ENCODE measurements at regions not wholly inside any gene's neighbourhood (a gene's known extent, or its start where the extent isn't known, plus 50 kb on each side); places are given as distances from the start of the nearest gene placed in this dataset.

DNA sequence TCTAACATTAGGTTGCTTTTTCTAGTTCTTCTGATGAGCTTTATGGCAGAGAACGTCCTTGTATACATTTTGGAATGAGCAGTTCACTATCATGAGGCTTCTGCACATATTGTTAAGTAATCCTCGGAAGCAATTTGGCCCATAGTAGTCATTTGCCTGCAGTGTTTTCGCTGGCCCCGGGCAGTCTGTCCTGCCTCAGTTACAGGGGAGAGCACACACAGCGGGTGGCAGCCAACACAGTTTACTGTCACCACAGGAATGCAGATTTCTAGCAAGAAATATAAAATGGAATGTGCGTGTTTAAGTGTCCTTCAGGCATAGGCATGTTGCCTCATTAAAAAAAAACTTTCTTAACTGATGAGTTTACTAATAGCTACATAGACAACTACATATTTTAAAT is 71.5 kb upstream of the GJB6 start:
- no peak for TF ChIP-seq NR1H2 (CRISPR knock-in tag; IDR thresholded peaks at IDR 0.05)
- no peak for TF ChIP-seq ETV6 (CRISPR knock-in tag; IDR thresholded peaks at IDR 0.05)
- TF ChIP-seq, protein P1, sequence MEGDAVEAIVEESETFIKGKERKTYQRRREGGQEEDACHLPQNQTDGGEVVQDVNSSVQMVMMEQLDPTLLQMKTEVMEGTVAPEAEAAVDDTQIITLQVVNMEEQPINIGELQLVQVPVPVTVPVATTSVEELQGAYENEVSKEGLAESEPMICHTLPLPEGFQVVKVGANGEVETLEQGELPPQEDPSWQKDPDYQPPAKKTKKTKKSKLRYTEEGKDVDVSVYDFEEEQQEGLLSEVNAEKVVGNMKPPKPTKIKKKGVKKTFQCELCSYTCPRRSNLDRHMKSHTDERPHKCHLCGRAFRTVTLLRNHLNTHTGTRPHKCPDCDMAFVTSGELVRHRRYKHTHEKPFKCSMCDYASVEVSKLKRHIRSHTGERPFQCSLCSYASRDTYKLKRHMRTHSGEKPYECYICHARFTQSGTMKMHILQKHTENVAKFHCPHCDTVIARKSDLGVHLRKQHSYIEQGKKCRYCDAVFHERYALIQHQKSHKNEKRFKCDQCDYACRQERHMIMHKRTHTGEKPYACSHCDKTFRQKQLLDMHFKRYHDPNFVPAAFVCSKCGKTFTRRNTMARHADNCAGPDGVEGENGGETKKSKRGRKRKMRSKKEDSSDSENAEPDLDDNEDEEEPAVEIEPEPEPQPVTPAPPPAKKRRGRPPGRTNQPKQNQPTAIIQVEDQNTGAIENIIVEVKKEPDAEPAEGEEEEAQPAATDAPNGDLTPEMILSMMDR (IDR thresholded peaks at IDR 0.05) = no peak
- TF ChIP-seq, protein P2, sequence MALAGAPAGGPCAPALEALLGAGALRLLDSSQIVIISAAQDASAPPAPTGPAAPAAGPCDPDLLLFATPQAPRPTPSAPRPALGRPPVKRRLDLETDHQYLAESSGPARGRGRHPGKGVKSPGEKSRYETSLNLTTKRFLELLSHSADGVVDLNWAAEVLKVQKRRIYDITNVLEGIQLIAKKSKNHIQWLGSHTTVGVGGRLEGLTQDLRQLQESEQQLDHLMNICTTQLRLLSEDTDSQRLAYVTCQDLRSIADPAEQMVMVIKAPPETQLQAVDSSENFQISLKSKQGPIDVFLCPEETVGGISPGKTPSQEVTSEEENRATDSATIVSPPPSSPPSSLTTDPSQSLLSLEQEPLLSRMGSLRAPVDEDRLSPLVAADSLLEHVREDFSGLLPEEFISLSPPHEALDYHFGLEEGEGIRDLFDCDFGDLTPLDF (CRISPR knock-in tag; IDR thresholded peaks at IDR 0.05) = no peak
- TF ChIP-seq, protein P3, sequence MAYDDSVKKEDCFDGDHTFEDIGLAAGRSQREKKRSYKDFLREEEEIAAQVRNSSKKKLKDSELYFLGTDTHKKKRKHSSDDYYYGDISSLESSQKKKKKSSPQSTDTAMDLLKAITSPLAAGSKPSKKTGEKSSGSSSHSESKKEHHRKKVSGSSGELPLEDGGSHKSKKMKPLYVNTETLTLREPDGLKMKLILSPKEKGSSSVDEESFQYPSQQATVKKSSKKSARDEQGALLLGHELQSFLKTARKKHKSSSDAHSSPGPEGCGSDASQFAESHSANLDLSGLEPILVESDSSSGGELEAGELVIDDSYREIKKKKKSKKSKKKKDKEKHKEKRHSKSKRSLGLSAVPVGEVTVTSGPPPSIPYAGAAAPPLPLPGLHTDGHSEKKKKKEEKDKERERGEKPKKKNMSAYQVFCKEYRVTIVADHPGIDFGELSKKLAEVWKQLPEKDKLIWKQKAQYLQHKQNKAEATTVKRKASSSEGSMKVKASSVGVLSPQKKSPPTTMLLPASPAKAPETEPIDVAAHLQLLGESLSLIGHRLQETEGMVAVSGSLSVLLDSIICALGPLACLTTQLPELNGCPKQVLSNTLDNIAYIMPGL (CRISPR knock-in tag; IDR thresholded peaks at IDR 0.05) = no peak
- TF ChIP-seq, protein P4, sequence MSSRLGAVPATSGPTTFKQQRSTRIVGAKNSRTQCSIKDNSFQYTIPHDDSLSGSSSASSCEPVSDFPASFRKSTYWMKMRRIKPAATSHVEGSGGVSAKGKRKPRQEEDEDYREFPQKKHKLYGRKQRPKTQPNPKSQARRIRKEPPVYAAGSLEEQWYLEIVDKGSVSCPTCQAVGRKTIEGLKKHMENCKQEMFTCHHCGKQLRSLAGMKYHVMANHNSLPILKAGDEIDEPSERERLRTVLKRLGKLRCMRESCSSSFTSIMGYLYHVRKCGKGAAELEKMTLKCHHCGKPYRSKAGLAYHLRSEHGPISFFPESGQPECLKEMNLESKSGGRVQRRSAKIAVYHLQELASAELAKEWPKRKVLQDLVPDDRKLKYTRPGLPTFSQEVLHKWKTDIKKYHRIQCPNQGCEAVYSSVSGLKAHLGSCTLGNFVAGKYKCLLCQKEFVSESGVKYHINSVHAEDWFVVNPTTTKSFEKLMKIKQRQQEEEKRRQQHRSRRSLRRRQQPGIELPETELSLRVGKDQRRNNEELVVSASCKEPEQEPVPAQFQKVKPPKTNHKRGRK (CRISPR knock-in tag; IDR thresholded peaks at IDR 0.05; ENCODE audit: borderline replicate concordance) = no peak
- no peak for TF ChIP-seq ZNF232 (CRISPR knock-in tag; IDR thresholded peaks at IDR 0.05)
- no peak for TF ChIP-seq JUN (CRISPR knock-in tag; IDR thresholded peaks at IDR 0.05)
- no peak for TF ChIP-seq TP53 (CRISPR knock-in tag; IDR thresholded peaks at IDR 0.05)
- no peak for TF ChIP-seq MYBL2 (CRISPR knock-in tag; IDR thresholded peaks at IDR 0.05)
- TF ChIP-seq ZNF423 (CRISPR knock-in tag; IDR thresholded peaks at IDR 0.05) = no peak
- no peak for TF ChIP-seq NR3C1 (CRISPR knock-in tag; conservative IDR thresholded peaks at IDR 0.05; ENCODE audit: low read depth)
- TF ChIP-seq, protein P5, sequence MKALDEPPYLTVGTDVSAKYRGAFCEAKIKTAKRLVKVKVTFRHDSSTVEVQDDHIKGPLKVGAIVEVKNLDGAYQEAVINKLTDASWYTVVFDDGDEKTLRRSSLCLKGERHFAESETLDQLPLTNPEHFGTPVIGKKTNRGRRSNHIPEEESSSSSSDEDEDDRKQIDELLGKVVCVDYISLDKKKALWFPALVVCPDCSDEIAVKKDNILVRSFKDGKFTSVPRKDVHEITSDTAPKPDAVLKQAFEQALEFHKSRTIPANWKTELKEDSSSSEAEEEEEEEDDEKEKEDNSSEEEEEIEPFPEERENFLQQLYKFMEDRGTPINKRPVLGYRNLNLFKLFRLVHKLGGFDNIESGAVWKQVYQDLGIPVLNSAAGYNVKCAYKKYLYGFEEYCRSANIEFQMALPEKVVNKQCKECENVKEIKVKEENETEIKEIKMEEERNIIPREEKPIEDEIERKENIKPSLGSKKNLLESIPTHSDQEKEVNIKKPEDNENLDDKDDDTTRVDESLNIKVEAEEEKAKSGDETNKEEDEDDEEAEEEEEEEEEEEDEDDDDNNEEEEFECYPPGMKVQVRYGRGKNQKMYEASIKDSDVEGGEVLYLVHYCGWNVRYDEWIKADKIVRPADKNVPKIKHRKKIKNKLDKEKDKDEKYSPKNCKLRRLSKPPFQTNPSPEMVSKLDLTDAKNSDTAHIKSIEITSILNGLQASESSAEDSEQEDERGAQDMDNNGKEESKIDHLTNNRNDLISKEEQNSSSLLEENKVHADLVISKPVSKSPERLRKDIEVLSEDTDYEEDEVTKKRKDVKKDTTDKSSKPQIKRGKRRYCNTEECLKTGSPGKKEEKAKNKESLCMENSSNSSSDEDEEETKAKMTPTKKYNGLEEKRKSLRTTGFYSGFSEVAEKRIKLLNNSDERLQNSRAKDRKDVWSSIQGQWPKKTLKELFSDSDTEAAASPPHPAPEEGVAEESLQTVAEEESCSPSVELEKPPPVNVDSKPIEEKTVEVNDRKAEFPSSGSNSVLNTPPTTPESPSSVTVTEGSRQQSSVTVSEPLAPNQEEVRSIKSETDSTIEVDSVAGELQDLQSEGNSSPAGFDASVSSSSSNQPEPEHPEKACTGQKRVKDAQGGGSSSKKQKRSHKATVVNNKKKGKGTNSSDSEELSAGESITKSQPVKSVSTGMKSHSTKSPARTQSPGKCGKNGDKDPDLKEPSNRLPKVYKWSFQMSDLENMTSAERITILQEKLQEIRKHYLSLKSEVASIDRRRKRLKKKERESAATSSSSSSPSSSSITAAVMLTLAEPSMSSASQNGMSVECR (CRISPR knock-in tag; IDR thresholded peaks at IDR 0.05; ENCODE audit: borderline replicate concordance) = no peak
- TF ChIP-seq ESRRA (CRISPR knock-in tag; IDR thresholded peaks at IDR 0.05; ENCODE audit: borderline replicate concordance) = no peak

Measured in WTC11 (cell line).